ENCODE measurements at regions not wholly inside any gene's neighbourhood (a gene's known extent, or its start where the extent isn't known, plus 50 kb on each side); places are given as distances from the start of the nearest gene placed in this dataset.

GRCh38 chr9:18138656-18139055, 335.3 kb upstream of the ADAMTSL1 start:
- Histone ChIP-seq H3K4me1 (ENCODE audit: low read length) (no peaks in the 10 kb centered on the region), H3K4me2 (ENCODE audit: low read length) (no peak overlapping the region), H3K4me3 (ENCODE audit: low read length) (no peak overlapping the region), H3K27me3 (ENCODE audit: low read depth, low read length) (no peaks in the 10 kb centered on the region), H3K9me3 (ENCODE audit: insufficient read depth, low read length) (no peaks in the 10 kb centered on the region), H3K36me3 (replicated peaks; ENCODE audit: low read depth, low read length) (no peaks in the 10 kb centered on the region), H2AFZ (ENCODE audit: low read depth, low read length) (no peak overlapping the region), H4K20me1 (ENCODE audit: insufficient read depth, low read length) (no peaks in the 10 kb centered on the region), H3K9ac (ENCODE audit: low read length) (no peak overlapping the region), H3K79me2 (ENCODE audit: low read length) (no peaks in the 10 kb centered on the region), H3K27ac (ENCODE audit: low read length) (no peak overlapping the region)
- TF ChIP-seq CTCF (IDR thresholded peaks at IDR 0.05; ENCODE audit: low read depth, low read length) (no peak), EZH2phosphoT487 (IDR thresholded peaks at IDR 0.05; ENCODE audit: low read depth) (no peak)

- Histone ChIP-seq H3K27ac (ENCODE audit: low read length) (no peak overlapping the region), H3K4me1 (ENCODE audit: low read length) (no peaks in the 10 kb centered on the region), H3K4me3 (ENCODE audit: low read length) (no peak overlapping the region), H3K27me3 (ENCODE audit: low read depth, low read length) (peaks cover 4% of the 10 kb centered on the region; the same call in 1 of the 2 replicates), H2AFZ (ENCODE audit: low read depth, low read length) (no peak overlapping the region), H4K20me1 (ENCODE audit: insufficient read depth, low read length) (no peaks in the 10 kb centered on the region), H3K36me3 (replicated peaks; ENCODE audit: low read depth, low read length) (no peaks in the 10 kb centered on the region), H3K4me2 (ENCODE audit: low read length) (no peak overlapping the region), H3K9ac (ENCODE audit: low read length) (no peak overlapping the region), H3K79me2 (ENCODE audit: low read length) (no peaks in the 10 kb centered on the region), H3K9me3 (ENCODE audit: insufficient read depth, low read length) (no peaks in the 10 kb centered on the region)
- TF ChIP-seq CTCF (IDR thresholded peaks at IDR 0.05; ENCODE audit: low read depth, low read length) (no peak), EZH2phosphoT487 (IDR thresholded peaks at IDR 0.05; ENCODE audit: low read depth) (no peak)
Observed at GRCh38 chr9:18141681-18142080, 332.3 kb upstream of the ADAMTSL1 start.

GRCh38 chr9:18143073-18143745, 330.7 kb upstream of the ADAMTSL1 start:
- H2AFZ ChIP-seq (ENCODE audit: low read depth, low read length): no peak overlapping the region
- peaks cover 4% of the 10 kb centered on the region; the same call in 1 of the 2 replicates for H3K27me3 ChIP-seq (ENCODE audit: low read depth, low read length)
- no peak overlapping the region for H3K9ac ChIP-seq (ENCODE audit: low read length)
- TF ChIP-seq EZH2phosphoT487 (IDR thresholded peaks at IDR 0.05; ENCODE audit: low read depth): no peak
- no peak for TF ChIP-seq CTCF (IDR thresholded peaks at IDR 0.05; ENCODE audit: low read depth, low read length)
- H3K4me1 ChIP-seq (ENCODE audit: low read length): no peaks in the 10 kb centered on the region
- no peak overlapping the region for H3K4me3 ChIP-seq (ENCODE audit: low read length)
- no peaks in the 10 kb centered on the region for H3K9me3 ChIP-seq (ENCODE audit: insufficient read depth, low read length)
- no peak overlapping the region for H3K4me2 ChIP-seq (ENCODE audit: low read length)
- no peak overlapping the region for H3K27ac ChIP-seq (ENCODE audit: low read length)
- H4K20me1 ChIP-seq (ENCODE audit: insufficient read depth, low read length): no peaks in the 10 kb centered on the region
- no peaks in the 10 kb centered on the region for H3K36me3 ChIP-seq (replicated peaks; ENCODE audit: low read depth, low read length)
- no peaks in the 10 kb centered on the region for H3K79me2 ChIP-seq (ENCODE audit: low read length)

- Histone ChIP-seq H3K79me2 (ENCODE audit: low read length) (no peaks in the 10 kb centered on the region), H2AFZ (ENCODE audit: low read depth, low read length) (no peak overlapping the region), H3K4me2 (ENCODE audit: low read length) (no peak overlapping the region), H3K4me1 (ENCODE audit: low read length) (no peaks in the 10 kb centered on the region), H3K27me3 (ENCODE audit: low read depth, low read length) (peaks cover 4% of the 10 kb centered on the region; the same call in 1 of the 2 replicates), H3K4me3 (ENCODE audit: low read length) (no peak overlapping the region), H4K20me1 (ENCODE audit: insufficient read depth, low read length) (no peaks in the 10 kb centered on the region), H3K9ac (ENCODE audit: low read length) (no peak overlapping the region), H3K27ac (ENCODE audit: low read length) (no peak overlapping the region), H3K36me3 (replicated peaks; ENCODE audit: low read depth, low read length) (no peaks in the 10 kb centered on the region), H3K9me3 (ENCODE audit: insufficient read depth, low read length) (no peaks in the 10 kb centered on the region)
- no peak for TF ChIP-seq EZH2phosphoT487 (IDR thresholded peaks at IDR 0.05; ENCODE audit: low read depth)
- no peak for TF ChIP-seq CTCF (IDR thresholded peaks at IDR 0.05; ENCODE audit: low read depth, low read length)
Observed at GRCh38 chr9:18146329-18146728, 327.6 kb upstream of the ADAMTSL1 start.
